BJ (cell line): ENCODE measurements at regions not wholly inside any gene's neighbourhood (a gene's known extent, or its start where the extent isn't known, plus 50 kb on each side); places are given as distances from the start of the nearest gene placed in this dataset.

Experiments used
- CTCF ChIA-PET: fragments of 350-600 bp; formaldehyde crosslinking; extraction: SDS; loops from one replicate; lab custom pipeline; 2021; ENCODE audit warnings: antibody characterized with exemption, inconsistent platforms; lab: Yijun Ruan, JAX
- POLR2A ChIA-PET: fragments of 300-600 bp; sonication (Branson Sonifier 250); formaldehyde crosslinking; extraction: SDS; loops from one replicate; lab custom pipeline; 2021; ENCODE audit warnings: antibody characterized with exemption; lab: Charles Lee
- DNase-seq: peaks from one replicate; pipeline ENCODE4 v3.0.0-alpha.2; 2011; ENCODE audit warnings: low read depth
- H3K27me3 ChIP-seq: 2 replicates; pipeline ENCODE4 v1.6.0; 2011; ENCODE audit warnings: low read length; ENCODE audit not compliant: control insufficient read depth, insufficient read depth
- H3K36me3 ChIP-seq: 2 replicates; pipeline ENCODE4 v1.5.1; 2011; ENCODE audit warnings: low read length; ENCODE audit not compliant: control insufficient read depth, insufficient read depth
- H3K4me3 ChIP-seq: 2 replicates; pipeline ENCODE4 v1.5.1; 2011; ENCODE audit warnings: low read depth, mild to moderate bottlenecking, control low read depth, low read length
- TF ChIP-seq, protein P1 (sequence below): IDR thresholded peaks from 2 replicates; pipeline ENCODE4 v1.5.1; 2011; ENCODE audit warnings: low read depth, mild to moderate bottlenecking, control low read depth, inconsistent platforms, low read length, moderate library complexity; ENCODE audit not compliant: insufficient read depth

DNA sequence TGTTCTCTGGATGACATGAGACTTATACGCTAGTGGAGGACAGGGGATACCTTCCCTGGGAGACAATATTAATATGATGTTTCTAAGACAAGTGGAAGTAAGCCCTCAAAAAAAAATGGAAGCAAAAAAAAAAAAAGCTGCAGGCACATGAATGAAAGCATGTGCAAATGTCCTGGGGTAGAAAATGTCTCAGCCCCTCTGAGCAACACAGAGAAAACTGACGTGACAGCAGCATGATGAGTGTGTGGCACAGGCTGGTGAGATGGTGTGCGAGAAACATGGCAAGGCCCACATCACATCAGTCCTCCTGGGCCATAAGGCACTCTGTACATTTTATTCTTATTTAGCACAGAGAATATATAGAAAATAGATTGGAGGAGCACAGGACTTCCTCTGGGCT is 254.7 kb upstream of the PFKP start:
- Histone ChIP-seq H3K4me3 (no peak overlapping the region), H3K36me3 (no peaks in the 10 kb centered on the region), H3K27me3 (no peaks in the 10 kb centered on the region)
- ChIA-PET CTCF (no interaction called here), POLR2A (no interaction called here)
- no peak for DNase-seq
- TF ChIP-seq, protein P1, sequence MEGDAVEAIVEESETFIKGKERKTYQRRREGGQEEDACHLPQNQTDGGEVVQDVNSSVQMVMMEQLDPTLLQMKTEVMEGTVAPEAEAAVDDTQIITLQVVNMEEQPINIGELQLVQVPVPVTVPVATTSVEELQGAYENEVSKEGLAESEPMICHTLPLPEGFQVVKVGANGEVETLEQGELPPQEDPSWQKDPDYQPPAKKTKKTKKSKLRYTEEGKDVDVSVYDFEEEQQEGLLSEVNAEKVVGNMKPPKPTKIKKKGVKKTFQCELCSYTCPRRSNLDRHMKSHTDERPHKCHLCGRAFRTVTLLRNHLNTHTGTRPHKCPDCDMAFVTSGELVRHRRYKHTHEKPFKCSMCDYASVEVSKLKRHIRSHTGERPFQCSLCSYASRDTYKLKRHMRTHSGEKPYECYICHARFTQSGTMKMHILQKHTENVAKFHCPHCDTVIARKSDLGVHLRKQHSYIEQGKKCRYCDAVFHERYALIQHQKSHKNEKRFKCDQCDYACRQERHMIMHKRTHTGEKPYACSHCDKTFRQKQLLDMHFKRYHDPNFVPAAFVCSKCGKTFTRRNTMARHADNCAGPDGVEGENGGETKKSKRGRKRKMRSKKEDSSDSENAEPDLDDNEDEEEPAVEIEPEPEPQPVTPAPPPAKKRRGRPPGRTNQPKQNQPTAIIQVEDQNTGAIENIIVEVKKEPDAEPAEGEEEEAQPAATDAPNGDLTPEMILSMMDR = no peak

DNA sequence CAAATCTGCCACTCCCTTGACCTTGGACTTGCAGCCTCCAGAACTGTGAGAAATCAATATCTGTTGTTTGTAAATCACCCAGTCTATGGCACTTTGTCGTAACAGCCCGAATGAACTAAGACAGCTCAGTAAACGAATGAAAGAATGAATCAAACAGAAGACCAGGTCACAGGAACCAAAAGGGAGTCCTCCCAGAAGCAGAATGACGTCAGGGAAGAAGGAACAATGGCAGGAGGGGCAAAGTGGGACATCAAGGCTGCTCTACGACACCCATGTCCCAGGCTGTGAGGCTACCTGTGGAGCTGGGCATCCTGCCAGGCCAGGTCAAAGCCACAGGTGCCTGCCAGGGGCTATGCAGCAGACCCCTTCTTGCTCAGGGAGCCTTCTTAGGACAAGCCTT is 267.2 kb upstream of the PFKP start:
- H3K4me3 ChIP-seq = no peak overlapping the region
- H3K27me3 ChIP-seq = no peaks in the 10 kb centered on the region
- no peaks in the 10 kb centered on the region for H3K36me3 ChIP-seq
- ChIA-PET CTCF (interaction anchor here (0.6 kb wide), 1 partner anchor 84 kb away, joined by 3 read pairs; no protein-coding TSS in a partner anchor), POLR2A (no interaction called here)
- TF ChIP-seq, protein P1 = no peak
- no peak for DNase-seq

DNA sequence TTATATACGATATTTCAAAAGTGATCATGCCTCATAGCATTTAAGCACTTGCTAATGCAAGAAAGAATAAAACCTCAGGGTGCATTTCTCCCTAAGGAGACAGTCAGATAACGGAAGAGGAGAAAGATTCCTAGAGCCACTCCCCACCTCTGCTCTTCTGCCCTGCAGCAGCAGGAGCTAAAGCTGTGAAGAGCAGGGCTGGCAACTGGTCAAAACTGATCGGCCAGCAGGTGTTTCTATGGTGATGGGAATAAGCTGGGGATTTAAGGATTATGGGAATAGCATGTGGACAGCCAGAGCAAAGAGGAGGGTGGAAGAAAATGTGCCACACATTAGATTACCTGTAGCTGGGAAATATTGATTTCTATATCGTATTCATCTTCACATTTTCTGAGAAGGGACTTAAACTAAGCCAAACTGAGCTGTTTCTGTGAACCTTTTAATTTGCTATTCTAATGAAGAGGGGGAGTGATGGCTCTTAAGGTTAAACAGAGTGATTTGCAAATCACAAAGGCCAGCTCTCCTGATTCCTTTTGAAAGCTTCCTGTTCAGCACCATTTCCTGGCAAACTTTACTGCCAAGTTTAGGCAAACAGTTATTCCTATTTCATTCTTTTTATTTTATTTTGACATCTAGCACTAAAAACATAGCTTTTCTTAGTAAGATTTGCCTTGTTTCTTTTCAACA is 268.9 kb upstream of the PFKP start:
- Histone ChIP-seq H3K36me3 (no peaks in the 10 kb centered on the region), H3K27me3 (no peaks in the 10 kb centered on the region), H3K4me3 (no peak overlapping the region)
- ChIA-PET POLR2A (no interaction called here), CTCF (no interaction called here)
- no peak for DNase-seq
- TF ChIP-seq, protein P1 = no peak

DNA sequence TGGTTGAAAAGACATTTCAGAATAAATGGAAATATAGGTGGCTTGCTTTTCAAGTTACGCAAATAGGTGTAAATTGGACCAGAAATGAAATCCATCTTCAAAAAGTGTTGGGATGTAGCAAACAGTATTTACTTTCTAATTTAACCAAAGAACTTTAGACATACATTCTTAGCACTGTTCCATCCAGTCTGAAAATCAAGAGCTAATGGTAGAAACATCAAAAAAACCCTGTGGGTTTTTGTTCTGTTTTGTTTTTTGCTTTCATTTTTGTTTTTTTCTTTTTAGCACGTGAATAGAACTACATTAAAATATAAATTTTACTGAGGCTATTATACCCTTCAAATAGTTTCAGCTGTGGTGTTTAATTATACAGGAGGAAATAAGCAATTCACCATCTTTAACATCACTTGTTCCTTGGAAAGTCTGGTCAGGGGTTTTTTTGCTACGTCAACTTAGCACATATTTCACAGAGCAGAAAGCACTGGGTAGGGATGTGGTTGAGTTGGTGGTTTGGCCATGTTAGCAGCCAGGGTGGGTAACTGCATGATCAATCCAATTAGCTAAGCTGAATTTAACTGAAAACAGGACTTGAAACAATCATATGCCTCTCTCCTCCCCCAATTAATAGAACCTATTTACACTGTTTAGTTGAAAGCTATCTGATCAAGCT is 275.4 kb upstream of the PFKP start:
- TF ChIP-seq, protein P1 = no peak
- no peaks in the 10 kb centered on the region for H3K27me3 ChIP-seq
- no peak overlapping the region for H3K4me3 ChIP-seq
- ChIA-PET POLR2A (no interaction called here), CTCF (interaction anchor here (0.7 kb wide), 1 partner anchor 16 kb away, joined by 3 read pairs; no protein-coding TSS in a partner anchor)
- no peaks in the 10 kb centered on the region for H3K36me3 ChIP-seq
- DNase-seq = no peak

DNA sequence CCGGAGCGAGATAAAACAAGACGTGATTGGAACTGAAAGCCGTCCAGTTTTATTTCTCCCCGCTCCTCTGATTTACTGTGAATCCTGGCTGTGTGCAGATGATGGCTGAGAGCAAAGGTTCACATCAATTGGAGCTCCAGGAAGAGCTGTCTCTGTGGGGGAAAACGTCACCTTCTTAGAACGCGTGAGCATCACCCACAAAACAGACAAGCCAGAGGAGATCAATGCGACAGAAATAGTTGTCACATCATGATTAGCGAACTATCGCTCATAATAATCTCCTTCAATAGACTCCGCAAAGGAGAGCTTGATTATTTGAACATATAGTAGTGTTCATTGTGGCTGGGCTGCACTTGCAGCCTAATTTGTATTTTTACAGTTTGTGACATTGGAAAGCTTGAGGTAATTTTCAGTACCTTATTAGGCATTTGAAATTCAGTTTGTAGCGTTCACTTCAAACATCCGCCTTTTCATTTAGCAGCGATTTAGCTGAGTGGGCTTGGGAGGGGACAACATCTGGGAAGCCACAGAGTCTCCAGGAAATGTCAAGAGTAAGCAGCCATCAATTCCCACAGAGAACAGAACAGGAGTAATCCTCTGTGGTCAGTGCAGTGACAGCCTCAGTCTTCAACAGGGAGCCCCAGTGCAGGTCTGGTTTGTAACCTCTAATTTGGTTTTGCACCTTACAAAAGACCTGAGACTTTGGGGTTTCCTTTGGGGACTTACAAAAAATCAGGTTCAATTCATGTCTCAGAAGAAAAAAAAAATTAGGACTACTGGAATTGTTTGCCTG is 276.8 kb upstream of the PFKP start:
- ChIA-PET POLR2A (no interaction called here), CTCF (no interaction called here)
- H3K27me3 ChIP-seq = no peaks in the 10 kb centered on the region
- H3K4me3 ChIP-seq = no peak overlapping the region
- no peak for DNase-seq
- TF ChIP-seq, protein P1 = no peak
- no peaks in the 10 kb centered on the region for H3K36me3 ChIP-seq
